DND-41 (cell line): ENCODE measurements at regions not wholly inside any gene's neighbourhood (a gene's known extent, or its start where the extent isn't known, plus 50 kb on each side); places are given as distances from the start of the nearest gene placed in this dataset.

ENCODE experiments used
- EZH2 ChIP-seq: IDR thresholded peaks from 3 replicates; pipeline ENCODE4 v1.6.1; 2012; ENCODE audit warnings: borderline replicate concordance, low read depth, mild to moderate bottlenecking, moderate library complexity, low read length, inconsistent platforms; ENCODE audit not compliant: severe bottlenecking
- TF ChIP-seq, protein P1 (sequence below): IDR thresholded peaks from 2 replicates; pipeline ENCODE4 v1.5.1; 2012; ENCODE audit warnings: borderline replicate concordance, low read length, moderate library complexity, mild to moderate bottlenecking; ENCODE audit not compliant: poor library complexity, severe bottlenecking; ENCODE audit errors: extremely low read depth

DNA sequence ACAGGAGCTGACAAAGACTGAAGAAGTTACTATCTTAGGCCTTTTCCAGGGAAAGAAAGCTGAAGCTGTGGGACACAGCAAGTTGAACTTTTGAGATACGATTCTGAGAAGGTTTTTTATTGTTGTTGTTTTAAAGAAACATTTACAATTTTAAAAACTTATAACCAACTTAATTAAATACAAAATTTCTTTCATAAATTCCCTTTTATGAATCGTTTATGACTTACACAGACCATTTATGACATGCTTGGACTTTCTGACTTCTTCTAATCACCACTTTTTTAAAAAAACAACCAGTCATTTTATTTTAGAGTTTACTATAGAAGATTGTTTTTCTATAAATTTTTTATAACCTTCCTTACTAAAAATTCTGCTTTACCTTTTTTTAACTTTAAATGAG is 68.7 kb downstream of the DHRS2 start:
- TF ChIP-seq, protein P1, sequence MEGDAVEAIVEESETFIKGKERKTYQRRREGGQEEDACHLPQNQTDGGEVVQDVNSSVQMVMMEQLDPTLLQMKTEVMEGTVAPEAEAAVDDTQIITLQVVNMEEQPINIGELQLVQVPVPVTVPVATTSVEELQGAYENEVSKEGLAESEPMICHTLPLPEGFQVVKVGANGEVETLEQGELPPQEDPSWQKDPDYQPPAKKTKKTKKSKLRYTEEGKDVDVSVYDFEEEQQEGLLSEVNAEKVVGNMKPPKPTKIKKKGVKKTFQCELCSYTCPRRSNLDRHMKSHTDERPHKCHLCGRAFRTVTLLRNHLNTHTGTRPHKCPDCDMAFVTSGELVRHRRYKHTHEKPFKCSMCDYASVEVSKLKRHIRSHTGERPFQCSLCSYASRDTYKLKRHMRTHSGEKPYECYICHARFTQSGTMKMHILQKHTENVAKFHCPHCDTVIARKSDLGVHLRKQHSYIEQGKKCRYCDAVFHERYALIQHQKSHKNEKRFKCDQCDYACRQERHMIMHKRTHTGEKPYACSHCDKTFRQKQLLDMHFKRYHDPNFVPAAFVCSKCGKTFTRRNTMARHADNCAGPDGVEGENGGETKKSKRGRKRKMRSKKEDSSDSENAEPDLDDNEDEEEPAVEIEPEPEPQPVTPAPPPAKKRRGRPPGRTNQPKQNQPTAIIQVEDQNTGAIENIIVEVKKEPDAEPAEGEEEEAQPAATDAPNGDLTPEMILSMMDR = no peak
- TF ChIP-seq EZH2 = no peak
